HG02588 (cell line): ENCODE measurements at regions not wholly inside any gene's neighbourhood (a gene's known extent, or its start where the extent isn't known, plus 50 kb on each side); places are given as distances from the start of the nearest gene placed in this dataset.
"Not testable (repeated sequence)": the region's sequence is repeated elsewhere in the genome, so short reads cannot be mapped to it uniquely, and the experiment has no call there.

Source experiments
- ATAC-seq: cut with Tn5 transposase; IDR thresholded peaks from one replicate; pipeline ENCODE4 v1.9.1; 2021; ENCODE audit warnings: mild to moderate bottlenecking, moderate library complexity; ENCODE audit not compliant: unreplicated experiment

- ATAC-seq: no peak
These were observed 671.2 kb downstream of the COL12A1 start for GRCh38 chr6:74534465-74535211.

GRCh38 chr6:74519163-74519562 is 686.7 kb downstream of the COL12A1 start:
- no peak for ATAC-seq

GRCh38 chr6:74518035-74518434 is 687.8 kb downstream of the COL12A1 start:
- ATAC-seq: no peak

GRCh38 chr6:74510878-74511277 is 695.0 kb downstream of the COL12A1 start:
- ATAC-seq: no peak

- ATAC-seq: no peak
These were observed 698.2 kb downstream of the COL12A1 start for GRCh38 chr6:74507649-74508048.

- no peak for ATAC-seq
These were observed 700.5 kb downstream of the COL12A1 start for GRCh38 chr6:74505391-74505790.

- ATAC-seq: no peak
These were observed 700.9 kb downstream of the COL12A1 start for GRCh38 chr6:74504941-74505340.

- no peak for ATAC-seq
These were observed 713.3 kb downstream of the COL12A1 start for GRCh38 chr6:74492587-74492986.

- no peak for ATAC-seq
These were observed 713.9 kb downstream of the COL12A1 start for GRCh38 chr6:74491844-74492374.

- ATAC-seq: not testable (repeated sequence)
These were observed 717.1 kb downstream of the COL12A1 start for GRCh38 chr6:74488726-74489125.

- no peak for ATAC-seq
These were observed 723.7 kb downstream of the COL12A1 start for GRCh38 chr6:74482180-74482579.

GRCh38 chr6:74480561-74480960 is 725.3 kb downstream of the COL12A1 start:
- no peak for ATAC-seq

GRCh38 chr6:74479960-74480359 is 725.9 kb downstream of the COL12A1 start:
- ATAC-seq: no peak

GRCh38 chr6:74479420-74479819 is 726.4 kb downstream of the COL12A1 start:
- ATAC-seq: no peak

- ATAC-seq: not testable (repeated sequence)
These were observed 731.8 kb downstream of the COL12A1 start for GRCh38 chr6:74474046-74474445.

GRCh38 chr6:74468552-74468951 is 737.3 kb downstream of the COL12A1 start:
- ATAC-seq: not testable (repeated sequence)

GRCh38 chr6:74467533-74468215 is 738.2 kb downstream of the COL12A1 start:
- ATAC-seq: no peak

- ATAC-seq: no peak
These were observed 739.3 kb downstream of the COL12A1 start for GRCh38 chr6:74466572-74466971.

- ATAC-seq: no peak
These were observed 746.6 kb downstream of the COL12A1 start for GRCh38 chr6:74459260-74459659.

- ATAC-seq: no peak
These were observed 747.3 kb downstream of the COL12A1 start for GRCh38 chr6:74458536-74458935.

- ATAC-seq: no peak
These were observed 750.1 kb downstream of the COL12A1 start for GRCh38 chr6:74455786-74456185.

- ATAC-seq: no peak
These were observed 753.9 kb downstream of the COL12A1 start for GRCh38 chr6:74451953-74452352.
